ENCODE measurements at regions not wholly inside any gene's neighbourhood (a gene's known extent, or its start where the extent isn't known, plus 50 kb on each side); places are given as distances from the start of the nearest gene placed in this dataset.

GRCh38 chr1:234674218-234674815 lies 64.3 kb upstream of the IRF2BP2 start:
- H3K27me3 ChIP-seq (ENCODE audit: insufficient read depth, low read length), result no peaks in the 10 kb centered on the region
- H3K4ac ChIP-seq (ENCODE audit: low read depth, low read length), result no peak overlapping the region
- peaks cover 4% of the 10 kb centered on the region for H3K23me2 ChIP-seq (ENCODE audit: insufficient read length, low read depth, low read length, poor library complexity, severe bottlenecking)
- no peak overlapping the region for H2BK120ac ChIP-seq (ENCODE audit: low read depth, low read length, poor library complexity, severe bottlenecking)
- no peak overlapping the region for H3K27ac ChIP-seq (ENCODE audit: insufficient read length, low read depth, low read length)
- H3K36me3 Mint-ChIP-seq (ENCODE audit: insufficient read depth in 1 of 3, low read depth in 3 of 3), result no peaks in the 10 kb centered on the region
- H3K9ac ChIP-seq (ENCODE audit: extremely low read depth, insufficient read length, low read length), result no peak overlapping the region
- TF ChIP-seq CTCF (conservative IDR thresholded peaks at IDR 0.05), result no peak
- no peak overlapping the region for H4K5ac ChIP-seq (ENCODE audit: insufficient read length, low read depth, low read length)
- no peaks in the 10 kb centered on the region for H3K9me3 Mint-ChIP-seq
- no peaks in the 10 kb centered on the region for H3K79me1 ChIP-seq (ENCODE audit: insufficient read depth, low read depth, low read length, poor library complexity, severe bottlenecking)
- no peaks in the 10 kb centered on the region for H4K20me1 ChIP-seq (ENCODE audit: control insufficient read depth, insufficient read depth, insufficient read length)
- DNase-seq, result no peak
- no CpG with 5 or more reads among the region's 4 CpGs for whole genome bisulfite sequencing (ENCODE audit: extremely low coverage, insufficient read length, low lambda C conversion rate)
- H3K4me1 ChIP-seq (ENCODE audit: insufficient read depth, low read length), result 0 out of 2 replicates have a peak, but pooled peaks cover 2% of the 10 kb centered on the region
- H2BK15ac ChIP-seq (ENCODE audit: low read depth, low read length), result no peak overlapping the region
- peaks cover 10 to 11% of the 10 kb centered on the region in 2 experiments for H3K4me1 Mint-ChIP-seq
- H3K23ac ChIP-seq (ENCODE audit: insufficient read length, low read depth, low read length), result no peak overlapping the region
- H3K27ac Mint-ChIP-seq, result no peak overlapping the region
- H4K8ac ChIP-seq (replicated peaks; ENCODE audit: insufficient read length, low read depth, low read length), result no peak overlapping the region
- no peak overlapping the region for H3K14ac ChIP-seq (ENCODE audit: insufficient read depth, low read length)
- H3K4me3 Mint-ChIP-seq, result no peak overlapping the region
- no peak overlapping the region for H2AK5ac ChIP-seq (ENCODE audit: insufficient read length, low read length)
- no peak overlapping the region for H3K4me2 ChIP-seq (ENCODE audit: insufficient read depth, insufficient read length, low read length)
- H3K9me3 ChIP-seq (ENCODE audit: control insufficient read depth, low read depth, low read length), result no peaks in the 10 kb centered on the region
- no peak overlapping the region for H3T11ph ChIP-seq (ENCODE audit: low read length)
- peaks cover 17% of the 10 kb centered on the region for H3K27me3 Mint-ChIP-seq (ENCODE audit: low read depth)
- no peak overlapping the region for H2BK20ac ChIP-seq (ENCODE audit: low read depth, low read length, poor library complexity, severe bottlenecking)
- no peak overlapping the region for H3K56ac ChIP-seq (ENCODE audit: insufficient read length, low read depth, low read length)
- H2BK12ac ChIP-seq (ENCODE audit: insufficient read length, low read depth, low read length), result no peak overlapping the region
- H3K79me2 ChIP-seq (ENCODE audit: insufficient read depth, low read length), result no peaks in the 10 kb centered on the region
- H2BK5ac ChIP-seq (ENCODE audit: insufficient read length, low read length), result no peak overlapping the region
- H2AFZ ChIP-seq (ENCODE audit: low read length), result no peak overlapping the region
- H4K91ac ChIP-seq (ENCODE audit: insufficient read length, low read depth, low read length), result no peak overlapping the region
- H3K18ac ChIP-seq (ENCODE audit: insufficient read length, low read depth, low read length), result no peak overlapping the region

Data from H9 (cell line).